ENCODE measurements at regions not wholly inside any gene's neighbourhood (a gene's known extent, or its start where the extent isn't known, plus 50 kb on each side); places are given as distances from the start of the nearest gene placed in this dataset.

- TF ChIP-seq CTCF (IDR thresholded peaks at IDR 0.05; ENCODE audit: borderline replicate concordance, insufficient read depth, low read depth, low read length), result no peak
- no peak overlapping the region for H3K4me3 ChIP-seq (ENCODE audit: low read depth, low read length)
Measured at GRCh38 chr3:87046241-87046640, 55.3 kb upstream of the VGLL3 start.

DNA sequence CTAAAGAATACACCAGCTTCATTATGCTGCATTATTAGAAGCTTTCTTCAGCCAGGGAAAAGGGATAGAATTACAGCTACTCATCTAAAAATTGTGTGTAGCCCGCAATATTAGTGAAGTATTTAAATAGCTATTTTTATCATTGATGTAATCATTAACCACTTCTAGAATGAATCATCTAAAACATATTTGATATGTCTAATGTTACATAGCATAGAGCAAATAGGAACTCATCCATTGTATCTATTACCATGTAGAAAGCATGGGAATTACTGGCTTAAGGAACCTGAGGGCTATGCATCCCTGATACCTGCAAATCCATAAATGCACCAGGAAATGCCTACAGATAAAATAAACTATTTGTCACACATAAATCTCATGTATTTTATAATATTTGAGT lies 54.5 kb upstream of the VGLL3 start:
- H3K4me3 ChIP-seq (ENCODE audit: low read depth, low read length), result no peak overlapping the region
- TF ChIP-seq CTCF (IDR thresholded peaks at IDR 0.05; ENCODE audit: borderline replicate concordance, insufficient read depth, low read depth, low read length), result no peak

- no peak overlapping the region for H3K4me3 ChIP-seq (ENCODE audit: low read depth, low read length)
- no peak for TF ChIP-seq CTCF (IDR thresholded peaks at IDR 0.05; ENCODE audit: borderline replicate concordance, insufficient read depth, low read depth, low read length)
Measured at GRCh38 chr3:87044846-87045245, 53.9 kb upstream of the VGLL3 start.

GRCh38 chr3:87044409-87044808 lies 53.5 kb upstream of the VGLL3 start:
- TF ChIP-seq CTCF (IDR thresholded peaks at IDR 0.05; ENCODE audit: borderline replicate concordance, insufficient read depth, low read depth, low read length), result no peak
- H3K4me3 ChIP-seq (ENCODE audit: low read depth, low read length), result no peak overlapping the region

DNA sequence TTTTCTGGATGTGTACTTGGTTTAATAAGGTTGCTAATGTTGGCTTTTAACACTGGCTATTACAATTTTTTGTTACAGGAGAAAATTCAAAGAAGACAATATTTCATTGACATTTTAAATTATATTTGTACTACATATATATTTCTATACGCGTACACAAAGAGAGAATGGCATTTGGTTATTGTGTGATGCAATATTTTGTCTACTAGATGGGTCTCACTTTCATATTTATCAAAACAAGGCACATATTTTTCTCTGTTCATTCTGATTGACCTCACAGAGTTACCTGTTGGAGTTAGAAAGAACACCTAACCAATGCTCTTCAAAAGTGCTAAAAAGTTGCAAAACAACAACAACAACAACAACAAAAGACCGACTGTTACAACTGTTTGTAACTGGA lies 50.2 kb upstream of the VGLL3 start:
- TF ChIP-seq CTCF (IDR thresholded peaks at IDR 0.05; ENCODE audit: borderline replicate concordance, insufficient read depth, low read depth, low read length), result no peak
- H3K4me3 ChIP-seq (ENCODE audit: low read depth, low read length), result no peak overlapping the region
